ENCODE measurements at regions not wholly inside any gene's neighbourhood (a gene's known extent, or its start where the extent isn't known, plus 50 kb on each side); places are given as distances from the start of the nearest gene placed in this dataset.
"Not testable (repeated sequence)": the region's sequence is repeated elsewhere in the genome, so short reads cannot be mapped to it uniquely, and the experiment has no call there.

- Histone ChIP-seq H3K9me3 (no peaks in the 10 kb centered on the region), H3K27me3 (no peaks in the 10 kb centered on the region), H3K27ac (no peak overlapping the region), H3K4me1 (no peaks in the 10 kb centered on the region), H3K36me3 (peaks cover 0 to 15% (median 0%) of the 10 kb centered on the region in 4 donors), H3K4me3 (no peak overlapping the region)
- DNase-seq (no peak), ATAC-seq (no peak)
- TF ChIP-seq POLR2A (IDR thresholded peaks at IDR 0.05) (no peak), CTCF (IDR thresholded peaks at IDR 0.05) (no peak)
- no CpG with 5 or more reads among the region's 2 CpGs for WGBS (ENCODE audit: insufficient coverage, low coverage, low lambda C conversion rate, missing lambda C conversion rate)
- intact Hi-C loops (cut with DNase I), result no loop called here
Measured at GRCh38 chr9:94445863-94446262, 109.0 kb upstream of the PCAT7 start.

GRCh38 chr9:94449486-94449885, 105.4 kb upstream of the PCAT7 start:
- H3K9me3 ChIP-seq, result no peaks in the 10 kb centered on the region
- ATAC-seq (no peak), DNase-seq (no peak)
- intact Hi-C loops (cut with DNase I), result no loop called here
- no peaks in the 10 kb centered on the region for H3K4me1 ChIP-seq
- H3K27ac ChIP-seq, result no peak overlapping the region
- no peak for TF ChIP-seq POLR2A (IDR thresholded peaks at IDR 0.05)
- TF ChIP-seq CTCF (IDR thresholded peaks at IDR 0.05), result no peak
- no peak overlapping the region for H3K4me3 ChIP-seq
- peaks cover 0 to 31% (median 6%) of the 10 kb centered on the region in 4 donors for H3K36me3 ChIP-seq
- 100% methylated on average over 2 of the region's 2 CpGs for WGBS (ENCODE audit: insufficient coverage, low coverage, low lambda C conversion rate, missing lambda C conversion rate)
- no peaks in the 10 kb centered on the region for H3K27me3 ChIP-seq

- no peak overlapping the region for H3K27ac ChIP-seq
- intact Hi-C loops (cut with DNase I), result no loop called here
- H3K4me3 ChIP-seq, result no peak overlapping the region
- peaks cover 0 to 6% (median 3%) of the 10 kb centered on the region in 4 donors for H3K36me3 ChIP-seq
- peaks cover 0 to 7% (median 0%) of the 10 kb centered on the region in 4 donors for H3K9me3 ChIP-seq
- no peaks in the 10 kb centered on the region for H3K4me1 ChIP-seq
- DNase-seq (no peak), ATAC-seq (no peak)
- 94% methylated on average over 2 of the region's 2 CpGs for WGBS (ENCODE audit: insufficient coverage, low coverage, low lambda C conversion rate, missing lambda C conversion rate)
- no peaks in the 10 kb centered on the region for H3K27me3 ChIP-seq
- TF ChIP-seq POLR2A (IDR thresholded peaks at IDR 0.05) (no peak), CTCF (IDR thresholded peaks at IDR 0.05) (no peak)
Measured at GRCh38 chr9:94464790-94465189, 90.1 kb upstream of the PCAT7 start.

GRCh38 chr9:94472063-94472462, 82.8 kb upstream of the PCAT7 start:
- DNase-seq; H3K27me3 ChIP-seq; H3K4me1 ChIP-seq; ATAC-seq; H3K9me3 ChIP-seq; H3K36me3 ChIP-seq; intact Hi-C loops (cut with DNase I); H3K4me3 ChIP-seq; H3K27ac ChIP-seq: not testable (repeated sequence)
- 80% methylated on average over 4 of the region's 4 CpGs for WGBS (ENCODE audit: insufficient coverage, low coverage, low lambda C conversion rate, missing lambda C conversion rate)

GRCh38 chr9:94472806-94473360, 82.0 kb upstream of the PCAT7 start:
- whole genome bisulfite sequencing (ENCODE audit: insufficient coverage, low coverage, low lambda C conversion rate, missing lambda C conversion rate), result 78% methylated on average over 2 of the region's 4 CpGs
- TF ChIP-seq POLR2A (IDR thresholded peaks at IDR 0.05), result no peak
- no peak for TF ChIP-seq CTCF (IDR thresholded peaks at IDR 0.05)
- DNase-seq, result no peak
- Histone ChIP-seq H3K27ac (no peak overlapping the region), H3K27me3 (no peaks in the 10 kb centered on the region), H3K4me1 (no peaks in the 10 kb centered on the region), H3K4me3 (no peak overlapping the region), H3K36me3 (no peaks in the 10 kb centered on the region), H3K9me3 (no peaks in the 10 kb centered on the region)
- ATAC-seq, result no peak
- intact Hi-C loops (cut with DNase I), result no loop called here

Measured in right lobe of liver (tissue), 6 donors.